NCI-H748 (cell line): ENCODE measurements at regions not wholly inside any gene's neighbourhood (a gene's known extent, or its start where the extent isn't known, plus 50 kb on each side); places are given as distances from the start of the nearest gene placed in this dataset.

Experiments used
- DNase-seq: peaks from one replicate; lab custom pipeline; 2025; ENCODE audit not compliant: unreplicated experiment; lab: John Stamatoyannopoulos, UW

GRCh38 chr1:60402216-60402615 lies 328.6 kb upstream of the C1orf87 start:
- DNase-seq, result no peak

- no peak for DNase-seq
Observed at GRCh38 chr1:60394436-60394835, 320.9 kb upstream of the C1orf87 start.

- no peak for DNase-seq
Observed at GRCh38 chr1:60390593-60391282, 317.2 kb upstream of the C1orf87 start.

- peak; percentile 83 for DNase-seq
Observed at GRCh38 chr1:60388092-60388987, 314.8 kb upstream of the C1orf87 start.

GRCh38 chr1:60387175-60387574 lies 313.6 kb upstream of the C1orf87 start:
- DNase-seq, result no peak

- DNase-seq, result no peak
Observed at GRCh38 chr1:60386249-60386648, 312.7 kb upstream of the C1orf87 start.

GRCh38 chr1:60376196-60376595 lies 302.6 kb upstream of the C1orf87 start:
- DNase-seq, result no peak

- DNase-seq, result no peak
Observed at GRCh38 chr1:60374537-60374936, 301.0 kb upstream of the C1orf87 start.

- DNase-seq, result no peak
Observed at GRCh38 chr1:60367532-60367931, 294.0 kb upstream of the C1orf87 start.

- no peak for DNase-seq
Observed at GRCh38 chr1:60359431-60359830, 285.9 kb upstream of the C1orf87 start.

- no peak for DNase-seq
Observed at GRCh38 chr1:60350531-60350930, 277.0 kb upstream of the C1orf87 start.

GRCh38 chr1:60348884-60349283 lies 275.3 kb upstream of the C1orf87 start:
- DNase-seq, result no peak

- DNase-seq, result no peak
Observed at GRCh38 chr1:60345621-60346020, 272.1 kb upstream of the C1orf87 start.

- DNase-seq, result no peak
Observed at GRCh38 chr1:60345049-60345448, 271.5 kb upstream of the C1orf87 start.

- no peak for DNase-seq
Observed at GRCh38 chr1:60343736-60344135, 270.2 kb upstream of the C1orf87 start.

GRCh38 chr1:60342569-60342968 lies 269.0 kb upstream of the C1orf87 start:
- no peak for DNase-seq

GRCh38 chr1:60341274-60341673 lies 267.7 kb upstream of the C1orf87 start:
- no peak for DNase-seq

- DNase-seq, result no peak
Observed at GRCh38 chr1:60331647-60332046, 258.1 kb upstream of the C1orf87 start.

GRCh38 chr1:60329651-60330050 lies 256.1 kb upstream of the C1orf87 start:
- DNase-seq, result no peak

- DNase-seq, result no peak
Observed at GRCh38 chr1:60311838-60312237, 238.3 kb upstream of the C1orf87 start.

GRCh38 chr1:60299581-60299980 lies 226.0 kb upstream of the C1orf87 start:
- DNase-seq, result no peak

- DNase-seq, result no peak
Observed at GRCh38 chr1:60298290-60298689, 224.7 kb upstream of the C1orf87 start.
